IMR-90 (cell line): ENCODE measurements at regions not wholly inside any gene's neighbourhood (a gene's known extent, or its start where the extent isn't known, plus 50 kb on each side); places are given as distances from the start of the nearest gene placed in this dataset.

Experiments used
- ATAC-seq: fragments of 200-7000 bp; cut with Tn5 transposase; 2 replicates; pipeline ENCODE4 v1.9.1; 2020; ENCODE audit warnings: low read depth, mild to moderate bottlenecking, moderate library complexity
- BruUV-seq: library from RNA; stranded (reverse); fragments of 400-500 nt; replicated peaks from 2 replicates; lab custom pipeline; 2021; lab: Mats Ljungman, UMichigan
- CTCF ChIA-PET: fragments of 300-600 bp; formaldehyde crosslinking; extraction: SDS; loops from one replicate; lab custom pipeline; 2021; ENCODE audit warnings: antibody characterized with exemption; lab: Yijun Ruan, JAX
- POLR2A ChIA-PET: fragments of 300-600 bp; sonication (Branson Sonifier 250); formaldehyde crosslinking; loops from one replicate; lab custom pipeline; 2022; ENCODE audit warnings: antibody characterized with exemption; ENCODE audit not compliant: unreplicated experiment; lab: Charles Lee
- DNase-seq: peaks from one replicate; pipeline ENCODE4 v3.0.0; 2013
- H2AFZ ChIP-seq: replicated peaks from 2 replicates; pipeline ENCODE3; 2013; ENCODE audit warnings: low read length, mild to moderate bottlenecking; ENCODE audit not compliant: poor library complexity
- H2AK5ac ChIP-seq: 2 replicates; pipeline ENCODE4 v1.6.1; 2013; ENCODE audit warnings: low read depth, low read length, inconsistent platforms
- H2AK9ac ChIP-seq: replicated peaks from 2 replicates; pipeline ENCODE3; 2013; ENCODE audit warnings: mild to moderate bottlenecking, low read depth, low read length, moderate library complexity; ENCODE audit not compliant: poor library complexity
- H2BK120ac ChIP-seq: 2 replicates; pipeline ENCODE4 v1.6.1; 2013; ENCODE audit warnings: low read depth, low read length, inconsistent platforms
- H2BK15ac ChIP-seq: 3 replicates; pipeline ENCODE4 v1.6.1; 2013; ENCODE audit warnings: low read depth, low read length, inconsistent platforms
- H2BK20ac ChIP-seq: 2 replicates; pipeline ENCODE4 v1.6.1; 2013; ENCODE audit warnings: low read depth, mild to moderate bottlenecking, inconsistent platforms, low read length, moderate library complexity
- H2BK5ac ChIP-seq: 2 replicates; pipeline ENCODE4 v1.6.1; 2013; ENCODE audit warnings: mild to moderate bottlenecking, low read depth, low read length, inconsistent platforms; ENCODE audit not compliant: poor library complexity, severe bottlenecking
- H3K14ac ChIP-seq: replicated peaks from 2 replicates; pipeline ENCODE4 v1.6.1; 2013; ENCODE audit warnings: low read depth, low read length, inconsistent platforms
- H3K18ac ChIP-seq: 2 replicates; pipeline ENCODE4 v1.6.1; 2013; ENCODE audit warnings: low read depth, low read length, control low read depth
- H3K23ac ChIP-seq: 2 replicates; pipeline ENCODE4 v1.6.1; 2013; ENCODE audit warnings: low read depth, low read length, inconsistent platforms
- H3K27ac ChIP-seq: 2 replicates; pipeline ENCODE4 v1.5.1; 2013; ENCODE audit warnings: mild to moderate bottlenecking, control low read depth, low read length; ENCODE audit not compliant: insufficient read depth
- H3K27me3 ChIP-seq: 2 replicates; pipeline ENCODE4 v1.6.1; 2013; ENCODE audit warnings: low read length; ENCODE audit not compliant: control insufficient read depth, insufficient read depth
- H3K36me3 ChIP-seq: 2 replicates; pipeline ENCODE4 v1.6.1; 2013; ENCODE audit warnings: low read length, mixed read lengths; ENCODE audit not compliant: control insufficient read depth, insufficient read depth
- H3K4ac ChIP-seq: 2 replicates; pipeline ENCODE4 v1.6.1; 2013; ENCODE audit warnings: low read depth, low read length, inconsistent platforms
- H3K4me1 ChIP-seq: 2 replicates; pipeline ENCODE4 v1.6.1; 2013; ENCODE audit warnings: low read length, mixed read lengths; ENCODE audit not compliant: control insufficient read depth, insufficient read depth
- H3K4me2 ChIP-seq: 2 replicates; pipeline ENCODE4 v1.6.1; 2013; ENCODE audit warnings: low read depth, mild to moderate bottlenecking, control low read depth, low read length, moderate library complexity
- H3K4me3 ChIP-seq: 2 replicates; pipeline ENCODE4 v1.5.1; 2013; ENCODE audit warnings: low read depth, mild to moderate bottlenecking, control low read depth, low read length, moderate library complexity; ENCODE audit not compliant: insufficient read depth
- H3K56ac ChIP-seq: 2 replicates; pipeline ENCODE4 v1.6.1; 2013; ENCODE audit warnings: low read length, inconsistent platforms; ENCODE audit not compliant: insufficient read depth; ENCODE audit errors: extremely low read depth
- H3K79me1 ChIP-seq, 2 experiments: 2 replicates each; pipeline ENCODE4 v1.6.1; 2013; ENCODE audit warnings: low read length in 2 of 2, inconsistent platforms in 1 of 2, low read depth in 1 of 2
- H3K9ac ChIP-seq: 2 replicates; pipeline ENCODE4 v1.6.1; 2013; ENCODE audit warnings: low read depth, low read length, control low read depth
- H3K9me1 ChIP-seq: 2 replicates; pipeline ENCODE4 v1.6.1; 2013; ENCODE audit warnings: low read length, inconsistent platforms; ENCODE audit not compliant: insufficient read depth
- H3K9me3 ChIP-seq: 2 replicates; pipeline ENCODE4 v1.6.1; 2013; ENCODE audit warnings: low read length; ENCODE audit not compliant: control insufficient read depth, insufficient read depth
- H4K20me1 ChIP-seq: 2 replicates; pipeline ENCODE4 v1.6.1; 2013; ENCODE audit warnings: low read length, inconsistent platforms; ENCODE audit not compliant: insufficient read depth
- H4K5ac ChIP-seq: 2 replicates; pipeline ENCODE4 v1.6.1; 2013; ENCODE audit warnings: mild to moderate bottlenecking, low read depth, low read length, control low read depth
- H4K8ac ChIP-seq, 2 experiments: 2 replicates each; pipeline ENCODE4 v1.6.1; 2013; ENCODE audit warnings: low read depth in 2 of 2, low read length in 2 of 2, control low read depth in 1 of 2, inconsistent platforms in 1 of 2
- H4K91ac ChIP-seq: 2 replicates; pipeline ENCODE4 v1.6.1; 2013; ENCODE audit warnings: low read depth, low read length, inconsistent platforms; ENCODE audit not compliant: insufficient read depth
- RAD21 ChIP-seq: IDR thresholded peaks from 2 replicates; pipeline ENCODE4 v1.6.1; 2012; ENCODE audit warnings: low read length, improper control_type of control experiment
- WGBS, 2 experiments: methylation state at CpG; one replicate each; pipeline versions ENCODE4 v1.1.5 to v1.1.7; 2013; ENCODE audit warnings: missing lambda C conversion rate in 2 of 2; ENCODE audit not compliant: insufficient read length in 1 of 2; ENCODE audit errors: extremely low coverage in 2 of 2; 5-methylcytosine and 5-hydroxymethylcytosine counted together
- dilution Hi-C: fragments of 300-500 bp; cut with HindIII; formaldehyde crosslinking; loops from one replicate; pipeline ENCODE4 v1.14.3; 2018; ENCODE audit warnings: low sequenced_read_pairs; ENCODE audit not compliant: unreplicated experiment
- in situ Hi-C: fragments of 300-500 bp; cut with MboI; formaldehyde crosslinking; loops from 3 replicates; pipeline ENCODE4 v1.14.3; 2019; ENCODE audit warnings: low sequenced_read_pairs, inconsistent platforms, mixed read lengths
- intact Hi-C: fragments of 100-400 bp; cut with micrococcal nuclease; formaldehyde crosslinking; loops from 2 replicates; pipeline ENCODE4 v1.10.0; 2022
- TF ChIP-seq, protein P1 (sequence below): fragments of 150-350 bp; IDR thresholded peaks from 2 replicates; pipeline ENCODE4 v1.6.1; 2017; ENCODE audit warnings: mild to moderate bottlenecking, antibody characterized with exemption, low read length, low read depth

DNA sequence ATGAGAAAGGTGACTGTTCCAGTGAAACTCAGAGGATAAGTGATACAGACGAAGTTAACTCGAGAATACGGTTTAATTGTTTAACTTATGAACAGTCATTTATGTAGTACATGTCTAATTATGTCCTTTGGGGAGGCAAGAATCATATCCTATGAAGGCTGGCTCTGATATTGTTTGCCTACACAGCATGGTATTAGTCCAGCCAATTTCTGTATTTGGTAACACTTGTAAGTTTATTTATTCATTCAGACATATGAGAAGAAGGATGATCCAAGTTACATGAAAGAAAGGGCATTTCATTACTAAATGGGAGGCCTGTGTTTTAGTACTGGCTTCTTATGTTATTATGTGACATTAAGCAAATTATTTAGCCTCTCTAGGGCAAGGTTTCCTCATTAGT is 199.7 kb downstream of the NNT start:
- peak; percentile 17; the same call in 1 of the 2 replicates for ATAC-seq
- intact Hi-C loops (no loop called here), in situ Hi-C loops (no loop called here), dilution Hi-C loops (no loop called here)
- TF ChIP-seq RAD21: no peak
- TF ChIP-seq, protein P1, sequence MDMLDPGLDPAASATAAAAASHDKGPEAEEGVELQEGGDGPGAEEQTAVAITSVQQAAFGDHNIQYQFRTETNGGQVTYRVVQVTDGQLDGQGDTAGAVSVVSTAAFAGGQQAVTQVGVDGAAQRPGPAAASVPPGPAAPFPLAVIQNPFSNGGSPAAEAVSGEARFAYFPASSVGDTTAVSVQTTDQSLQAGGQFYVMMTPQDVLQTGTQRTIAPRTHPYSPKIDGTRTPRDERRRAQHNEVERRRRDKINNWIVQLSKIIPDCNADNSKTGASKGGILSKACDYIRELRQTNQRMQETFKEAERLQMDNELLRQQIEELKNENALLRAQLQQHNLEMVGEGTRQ: no peak
- H3K27ac ChIP-seq: no peak overlapping the region
- H2AK9ac ChIP-seq: no peak overlapping the region
- H2AFZ ChIP-seq: no peak overlapping the region
- ChIA-PET POLR2A (no interaction called here), CTCF (no interaction called here)
- H4K5ac ChIP-seq: 0 out of 2 replicates have a peak overlapping the region, but pooled peaks have one; percentile 42
- H2BK20ac ChIP-seq: no peak overlapping the region
- no peak overlapping the region for H2BK15ac ChIP-seq
- peaks cover 2% of the 10 kb centered on the region; the same call in 1 of the 2 replicates for H3K4me1 ChIP-seq
- WGBS, 2 experiments: no CpG with 5 or more reads among the region's 3 CpGs
- H3K4me3 ChIP-seq: no peak overlapping the region
- no peaks in the 10 kb centered on the region for H4K20me1 ChIP-seq
- no peaks in the 10 kb centered on the region for H3K36me3 ChIP-seq
- H4K8ac ChIP-seq: no peak overlapping the region
- no peaks in the 10 kb centered on the region for H3K79me1 ChIP-seq
- BruUV-seq: no TSS peak
- no peak overlapping the region for H4K91ac ChIP-seq
- H3K4ac ChIP-seq: no peak overlapping the region
- H2BK5ac ChIP-seq: no peak overlapping the region
- 0 out of 2 replicates have a peak overlapping the region, but pooled peaks have one; percentile 6 for H3K4me2 ChIP-seq
- H3K9me3 ChIP-seq: no peaks in the 10 kb centered on the region
- no peak overlapping the region for H2BK120ac ChIP-seq
- H3K18ac ChIP-seq: no peak overlapping the region; the same call in 1 of the 2 replicates
- H3K9me1 ChIP-seq: no peaks in the 10 kb centered on the region
- no peak overlapping the region for H3K9ac ChIP-seq
- no peak overlapping the region for H3K23ac ChIP-seq
- H3K14ac ChIP-seq: no peak overlapping the region
- no peak overlapping the region for H2AK5ac ChIP-seq
- no peak overlapping the region for H3K56ac ChIP-seq
- DNase-seq: no peak
- H3K27me3 ChIP-seq: no peaks in the 10 kb centered on the region
